MCF 10A (cell line): ENCODE measurements at regions not wholly inside any gene's neighbourhood (a gene's known extent, or its start where the extent isn't known, plus 50 kb on each side); places are given as distances from the start of the nearest gene placed in this dataset.

Experiments used
- BruUV-seq: library from RNA; stranded (reverse); fragments of 400-500 nt; replicated peaks from 2 replicates; lab custom pipeline; 2021; lab: Mats Ljungman, UMichigan
- CTCF ChIA-PET: fragments of 300-600 bp; sonication (Branson Sonifier 250); formaldehyde crosslinking; extraction: SDS; loops from one replicate; lab custom pipeline; 2021; ENCODE audit warnings: antibody characterized with exemption, inconsistent platforms; lab: Yijun Ruan, JAX
- POLR2A ChIA-PET: fragments of 300-600, 350-650 bp; sonication (Branson Sonifier 250); formaldehyde crosslinking; extraction: SDS; loops from one replicate; lab custom pipeline; 2020; ENCODE audit warnings: antibody characterized with exemption, inconsistent platforms; lab: Yijun Ruan, JAX
- DNase-seq: peaks from one replicate; pipeline ENCODE4 v3.0.0-alpha.2; 2018; ENCODE audit not compliant: unreplicated experiment
- H3K27ac Mint-ChIP-seq: one replicate; pipeline ENCODE4 v1.8.0; 2022; ENCODE audit warnings: mild to moderate bottlenecking, low read depth, mixed read lengths; ENCODE audit not compliant: unreplicated experiment
- H3K27me3 Mint-ChIP-seq: one replicate; pipeline ENCODE4 v1.8.0; 2022; ENCODE audit warnings: mixed read lengths; ENCODE audit not compliant: insufficient read depth, unreplicated experiment
- H3K36me3 Mint-ChIP-seq: one replicate; pipeline ENCODE4 v1.8.0; 2022; ENCODE audit warnings: mild to moderate bottlenecking, moderate library complexity, mixed read lengths; ENCODE audit not compliant: insufficient read depth, unreplicated experiment
- H3K4me1 Mint-ChIP-seq: one replicate; pipeline ENCODE4 v1.8.0; 2022; ENCODE audit warnings: mixed read lengths; ENCODE audit not compliant: insufficient read depth, unreplicated experiment
- H3K4me3 Mint-ChIP-seq: one replicate; pipeline ENCODE4 v1.8.0; 2022; ENCODE audit warnings: mild to moderate bottlenecking, moderate library complexity, mixed read lengths; ENCODE audit not compliant: unreplicated experiment
- H3K9me3 Mint-ChIP-seq: one replicate; pipeline ENCODE4 v1.8.0; 2022; ENCODE audit warnings: mixed read lengths; ENCODE audit not compliant: unreplicated experiment
- CTCF ChIP-seq: fragments of 200-600 bp; IDR thresholded peaks from one replicate; pipeline ENCODE4 v1.8.0; 2022; ENCODE audit warnings: antibody characterized with exemption, mild to moderate bottlenecking; ENCODE audit not compliant: unreplicated experiment
- intact Hi-C: fragments of 100-400 bp; cut with micrococcal nuclease; formaldehyde crosslinking; loops from 2 replicates; pipeline ENCODE4 v1.14.1; 2022

- Mint-ChIP-seq H3K4me1 (peaks cover 34% of the 10 kb centered on the region), H3K9me3 (peaks cover 7% of the 10 kb centered on the region), H3K27ac (no peak overlapping the region), H3K36me3 (no peaks in the 10 kb centered on the region), H3K27me3 (no peaks in the 10 kb centered on the region), H3K4me3 (no peak overlapping the region)
- ChIA-PET POLR2A (interaction anchor here (1.4 to 7.1 kb wide), 6 partner anchors 10 to 200 kb away, joined by 5 to 94 read pairs (median 18); partner anchors contain the start of gene NAMPT), CTCF (interaction anchor here (0.7 to 1.9 kb wide), 4 partner anchors 9 to 132 kb away, joined by 4 to 8 read pairs (median 4); partner anchors contain the start of gene NAMPT)
- no TSS peak for BruUV-seq
- TF ChIP-seq CTCF: no peak
- intact Hi-C loops: loop anchor here (2.0 kb wide), 1 partner anchor 132 kb away; the partner anchor contains the start of gene NAMPT
- DNase-seq: no peak
Observed at GRCh38 chr7:106416430-106416829, 131.6 kb upstream of the NAMPT start.

GRCh38 chr7:106415433-106415832 is 130.7 kb upstream of the NAMPT start:
- Mint-ChIP-seq H3K27me3 (no peaks in the 10 kb centered on the region), H3K4me1 (peaks cover 30% of the 10 kb centered on the region)
- TF ChIP-seq CTCF: no peak

GRCh38 chr7:106413446-106413845 is 128.7 kb upstream of the NAMPT start:
- intact Hi-C loops: no loop called here
- Mint-ChIP-seq H3K27ac (no peak overlapping the region), H3K36me3 (no peaks in the 10 kb centered on the region), H3K4me3 (no peak overlapping the region), H3K9me3 (peaks cover 7% of the 10 kb centered on the region), H3K27me3 (no peaks in the 10 kb centered on the region), H3K4me1 (peaks cover 18% of the 10 kb centered on the region)
- no peak for TF ChIP-seq CTCF
- ChIA-PET POLR2A (interaction anchor here (0.6 to 1.6 kb wide), 4 partner anchors 11 to 132 kb away, joined by 4 to 7 read pairs (median 4); partner anchors contain the start of gene NAMPT), CTCF (interaction anchor here (0.5 to 1.1 kb wide), 4 partner anchors 10 to 758 kb away, joined by 3 read pairs; no protein-coding TSS in a partner anchor)
- no peak for DNase-seq
- BruUV-seq: no TSS peak

More at GRCh38 chr7:106415433-106415832, 130.7 kb upstream of the NAMPT start:
- intact Hi-C loops: no loop called here
- Mint-ChIP-seq H3K36me3 (no peaks in the 10 kb centered on the region), H3K27ac (no peak overlapping the region), H3K9me3 (peaks cover 7% of the 10 kb centered on the region), H3K4me3 (no peak overlapping the region)
- ChIA-PET POLR2A (interaction anchor here (0.6 to 7.1 kb wide), 7 partner anchors 11 to 135 kb away, joined by 3 to 94 read pairs (median 3); partner anchors contain the start of gene NAMPT), CTCF (interaction anchor here (0.5 to 1.1 kb wide), 5 partner anchors 10 to 373 kb away, joined by 3 to 5 read pairs (median 3); no protein-coding TSS in a partner anchor)
- DNase-seq: peak; percentile 9
- BruUV-seq: no TSS peak

GRCh38 chr7:106405697-106406141 is 120.9 kb upstream of the NAMPT start:
- DNase-seq: no peak
- H3K36me3 Mint-ChIP-seq: no peaks in the 10 kb centered on the region
- peaks cover 8% of the 10 kb centered on the region for H3K9me3 Mint-ChIP-seq
- no peaks in the 10 kb centered on the region for H3K4me1 Mint-ChIP-seq
- intact Hi-C loops: no loop called here
- ChIA-PET POLR2A (no interaction called here), CTCF (no interaction called here)
- no peaks in the 10 kb centered on the region for H3K27me3 Mint-ChIP-seq
- no peak overlapping the region for H3K4me3 Mint-ChIP-seq
- BruUV-seq: no TSS peak
- TF ChIP-seq CTCF: no peak
- no peak overlapping the region for H3K27ac Mint-ChIP-seq
